Lower leg skin (tissue), 4 donors: ENCODE measurements at regions not wholly inside any gene's neighbourhood (a gene's known extent, or its start where the extent isn't known, plus 50 kb on each side); places are given as distances from the start of the nearest gene placed in this dataset.

Experiments used
- DNase-seq, 2 donors: peaks; one replicate each; pipeline ENCODE4 v3.0.0-alpha.2; 2019; ENCODE audit warnings: low spot score in 2 of 2
- H3K4me3 ChIP-seq: fragments of 200-600 bp; sonication (generic); 2 replicates; pipeline ENCODE4 v1.5.1; 2017; ENCODE audit warnings: mild to moderate bottlenecking, low read depth; ENCODE audit not compliant: poor library complexity, severe bottlenecking
- POLR2A ChIP-seq, 2 donors: fragments of 450-650 bp; IDR thresholded peaks; one replicate each; pipeline ENCODE4 v1.6.1; 2016 to 2017; ENCODE audit warnings: antibody characterized with exemption in 2 of 2, mild to moderate bottlenecking in 1 of 2, moderate library complexity in 1 of 2
- WGBS, 2 donors: methylation state at CpG; one replicate each; pipeline ENCODE4 v1.1.5; 2018; 5-methylcytosine and 5-hydroxymethylcytosine counted together
- intact Hi-C: fragments of 100-400 bp; cut with DNase I; formaldehyde crosslinking; loops from one replicate; pipeline ENCODE4 v1.15.0; 2023; ENCODE audit warnings: low total_unique reads
- TF ChIP-seq, protein P1 (sequence below), 3 donors: fragments of 450-650 bp; IDR thresholded peaks; one replicate each; pipeline ENCODE4 v1.5.1; 2016; ENCODE audit warnings: antibody characterized with exemption in 3 of 3, mild to moderate bottlenecking in 3 of 3, moderate library complexity in 2 of 3

GRCh38 chr12:124242529-124243065 lies 52.3 kb upstream of the RFLNA start:
- DNase-seq, result no peak
- no peak for TF ChIP-seq POLR2A (IDR thresholded peaks at IDR 0.05)
- TF ChIP-seq, protein P1, sequence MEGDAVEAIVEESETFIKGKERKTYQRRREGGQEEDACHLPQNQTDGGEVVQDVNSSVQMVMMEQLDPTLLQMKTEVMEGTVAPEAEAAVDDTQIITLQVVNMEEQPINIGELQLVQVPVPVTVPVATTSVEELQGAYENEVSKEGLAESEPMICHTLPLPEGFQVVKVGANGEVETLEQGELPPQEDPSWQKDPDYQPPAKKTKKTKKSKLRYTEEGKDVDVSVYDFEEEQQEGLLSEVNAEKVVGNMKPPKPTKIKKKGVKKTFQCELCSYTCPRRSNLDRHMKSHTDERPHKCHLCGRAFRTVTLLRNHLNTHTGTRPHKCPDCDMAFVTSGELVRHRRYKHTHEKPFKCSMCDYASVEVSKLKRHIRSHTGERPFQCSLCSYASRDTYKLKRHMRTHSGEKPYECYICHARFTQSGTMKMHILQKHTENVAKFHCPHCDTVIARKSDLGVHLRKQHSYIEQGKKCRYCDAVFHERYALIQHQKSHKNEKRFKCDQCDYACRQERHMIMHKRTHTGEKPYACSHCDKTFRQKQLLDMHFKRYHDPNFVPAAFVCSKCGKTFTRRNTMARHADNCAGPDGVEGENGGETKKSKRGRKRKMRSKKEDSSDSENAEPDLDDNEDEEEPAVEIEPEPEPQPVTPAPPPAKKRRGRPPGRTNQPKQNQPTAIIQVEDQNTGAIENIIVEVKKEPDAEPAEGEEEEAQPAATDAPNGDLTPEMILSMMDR (IDR thresholded peaks at IDR 0.05), result no peak

GRCh38 chr12:124243936-124244335 lies 51.0 kb upstream of the RFLNA start:
- no peak overlapping the region for H3K4me3 ChIP-seq
- intact Hi-C loops, result no loop called here
- DNase-seq, result no peak
- TF ChIP-seq, protein P1 (IDR thresholded peaks at IDR 0.05), result no peak
- TF ChIP-seq POLR2A (IDR thresholded peaks at IDR 0.05), result no peak
- 95% methylated on average over 4 of the region's 4 CpGs for WGBS, 2 donors

More at GRCh38 chr12:124242529-124243065, 52.3 kb upstream of the RFLNA start:
- 63 to 69% methylated on average over 9 of the region's 9 CpGs for WGBS, 2 donors
- intact Hi-C loops, result no loop called here
- H3K4me3 ChIP-seq, result no peak overlapping the region
